ENCODE measurements at regions not wholly inside any gene's neighbourhood (a gene's known extent, or its start where the extent isn't known, plus 50 kb on each side); places are given as distances from the start of the nearest gene placed in this dataset.
"Not testable (repeated sequence)": the region's sequence is repeated elsewhere in the genome, so short reads cannot be mapped to it uniquely, and the experiment has no call there.

DNA sequence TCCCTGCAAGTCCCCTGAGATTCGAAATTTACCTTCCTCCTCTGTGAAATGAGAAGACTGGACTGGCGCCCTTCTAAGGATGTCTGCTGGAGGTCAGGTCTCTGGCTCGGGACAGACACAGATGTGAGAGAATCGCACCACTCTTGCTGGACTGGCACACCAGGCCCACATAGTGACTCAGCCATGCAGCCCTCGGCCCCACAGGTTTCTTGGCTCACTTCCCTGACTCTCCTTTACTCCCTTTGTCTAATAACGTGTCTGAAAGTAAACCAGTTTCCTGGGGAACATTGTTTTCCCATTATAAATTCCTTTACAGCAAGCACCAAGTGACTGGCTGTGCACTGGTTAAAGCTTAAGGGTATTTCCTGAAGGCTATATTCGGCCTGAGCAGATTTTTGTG, 106.7 kb upstream of the PLEKHG1 start:
- Histone ChIP-seq H2AFZ (ENCODE audit: control insufficient read depth, low read length) (peak overlapping the region; percentile 36), H4K20me1 (ENCODE audit: control insufficient read depth, extremely low read depth, insufficient read depth, low read length) (no peaks in the 10 kb centered on the region), H3K9me3 (ENCODE audit: control insufficient read depth, low read depth, low read length) (no peaks in the 10 kb centered on the region), H3K36me3 (ENCODE audit: control insufficient read depth in 2 of 2, extremely low read depth in 1 of 2, insufficient read depth in 2 of 2, low read length in 2 of 2) (no peaks in the 10 kb centered on the region), H3K9ac (ENCODE audit: control insufficient read depth, extremely low read depth, insufficient read depth, low read length) (no peak overlapping the region), H3K4me2 (ENCODE audit: control insufficient read depth, extremely low read depth, insufficient read depth, low read depth, low read length) (peak overlapping the region; percentile 52), H3K4me3 (ENCODE audit: control insufficient read depth in 2 of 3, extremely low read depth in 1 of 3, insufficient read depth in 2 of 3, low read depth in 1 of 3, low read length in 3 of 3) (peak overlapping the region in 2 of 3 experiments; percentile 4 to 16), H3K9me1 (ENCODE audit: control insufficient read depth, extremely low read depth, insufficient read depth, low read length) (no peaks in the 10 kb centered on the region), H3K4me1 (ENCODE audit: control insufficient read depth, extremely low read depth, insufficient read depth, low read length) (peaks cover 34% of the 10 kb centered on the region), H3K79me2 (ENCODE audit: control insufficient read depth, insufficient read depth, low read length) (no peaks in the 10 kb centered on the region), H3K27ac (ENCODE audit: control insufficient read depth, insufficient read depth, low read length) (peak overlapping the region; percentile 68), H3K27me3 (ENCODE audit: control insufficient read depth, extremely low read depth, insufficient read depth, low read length) (no peaks in the 10 kb centered on the region)
- DNase-seq (ENCODE audit: low read depth, low spot score) (peak; percentile 50), FAIRE-seq (no peak)
- dilution Hi-C loops (cut with MboI; ENCODE audit: extremely low pct_ligation_motif_present, low sequenced_read_pairs), result no loop called here
- TF ChIP-seq, protein P1, sequence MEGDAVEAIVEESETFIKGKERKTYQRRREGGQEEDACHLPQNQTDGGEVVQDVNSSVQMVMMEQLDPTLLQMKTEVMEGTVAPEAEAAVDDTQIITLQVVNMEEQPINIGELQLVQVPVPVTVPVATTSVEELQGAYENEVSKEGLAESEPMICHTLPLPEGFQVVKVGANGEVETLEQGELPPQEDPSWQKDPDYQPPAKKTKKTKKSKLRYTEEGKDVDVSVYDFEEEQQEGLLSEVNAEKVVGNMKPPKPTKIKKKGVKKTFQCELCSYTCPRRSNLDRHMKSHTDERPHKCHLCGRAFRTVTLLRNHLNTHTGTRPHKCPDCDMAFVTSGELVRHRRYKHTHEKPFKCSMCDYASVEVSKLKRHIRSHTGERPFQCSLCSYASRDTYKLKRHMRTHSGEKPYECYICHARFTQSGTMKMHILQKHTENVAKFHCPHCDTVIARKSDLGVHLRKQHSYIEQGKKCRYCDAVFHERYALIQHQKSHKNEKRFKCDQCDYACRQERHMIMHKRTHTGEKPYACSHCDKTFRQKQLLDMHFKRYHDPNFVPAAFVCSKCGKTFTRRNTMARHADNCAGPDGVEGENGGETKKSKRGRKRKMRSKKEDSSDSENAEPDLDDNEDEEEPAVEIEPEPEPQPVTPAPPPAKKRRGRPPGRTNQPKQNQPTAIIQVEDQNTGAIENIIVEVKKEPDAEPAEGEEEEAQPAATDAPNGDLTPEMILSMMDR (optimal IDR thresholded peaks at IDR 0.05 in 1 of 3, IDR thresholded peaks at IDR 0.05 in 1 of 3, conservative IDR thresholded peaks at IDR 0.05 in 1 of 3; ENCODE audit: extremely low read depth in 1 of 3, insufficient read depth in 2 of 3, low read length in 3 of 3), result no peak
- no peak for TF ChIP-seq EZH2 (IDR thresholded peaks at IDR 0.05; ENCODE audit: low read length)

DNA sequence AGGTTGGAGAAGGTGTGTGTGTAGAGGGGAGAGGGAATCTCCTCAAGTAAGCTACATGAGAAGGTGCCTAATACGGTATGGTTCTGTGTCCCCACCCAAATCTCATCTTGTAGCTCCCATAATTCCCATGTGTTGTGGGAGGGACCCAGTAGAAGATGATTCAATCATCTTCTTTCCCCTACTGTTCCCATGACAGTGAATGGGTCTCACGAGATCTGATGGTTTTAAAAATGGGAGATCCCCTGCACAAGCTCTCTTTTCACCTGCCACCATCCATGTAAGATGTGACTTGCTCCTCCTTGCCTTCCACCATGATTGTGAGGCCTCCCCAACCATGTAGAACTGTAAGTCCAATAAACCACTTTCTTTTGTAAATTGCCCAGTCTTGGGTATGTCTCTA, 106.1 kb upstream of the PLEKHG1 start:
- H3K4me3 ChIP-seq (ENCODE audit: control insufficient read depth in 2 of 3, extremely low read depth in 1 of 3, insufficient read depth in 2 of 3, low read depth in 1 of 3, low read length in 3 of 3); H3K36me3 ChIP-seq (ENCODE audit: control insufficient read depth in 2 of 2, extremely low read depth in 1 of 2, insufficient read depth in 2 of 2, low read length in 2 of 2); H3K27me3 ChIP-seq (ENCODE audit: control insufficient read depth, extremely low read depth, insufficient read depth, low read length); H3K9me3 ChIP-seq (ENCODE audit: control insufficient read depth, low read depth, low read length); FAIRE-seq; H3K79me2 ChIP-seq (ENCODE audit: control insufficient read depth, insufficient read depth, low read length); H3K9ac ChIP-seq (ENCODE audit: control insufficient read depth, extremely low read depth, insufficient read depth, low read length); dilution Hi-C loops (cut with MboI; ENCODE audit: extremely low pct_ligation_motif_present, low sequenced_read_pairs); DNase-seq (ENCODE audit: low read depth, low spot score); H2AFZ ChIP-seq (ENCODE audit: control insufficient read depth, low read length); H4K20me1 ChIP-seq (ENCODE audit: control insufficient read depth, extremely low read depth, insufficient read depth, low read length); H3K9me1 ChIP-seq (ENCODE audit: control insufficient read depth, extremely low read depth, insufficient read depth, low read length): not testable (repeated sequence)
- peak overlapping the region; percentile 68 for H3K27ac ChIP-seq (ENCODE audit: control insufficient read depth, insufficient read depth, low read length)
- H3K4me2 ChIP-seq (ENCODE audit: control insufficient read depth, extremely low read depth, insufficient read depth, low read depth, low read length), result peak overlapping the region; percentile 13
- peaks cover 34% of the 10 kb centered on the region for H3K4me1 ChIP-seq (ENCODE audit: control insufficient read depth, extremely low read depth, insufficient read depth, low read length)

DNA sequence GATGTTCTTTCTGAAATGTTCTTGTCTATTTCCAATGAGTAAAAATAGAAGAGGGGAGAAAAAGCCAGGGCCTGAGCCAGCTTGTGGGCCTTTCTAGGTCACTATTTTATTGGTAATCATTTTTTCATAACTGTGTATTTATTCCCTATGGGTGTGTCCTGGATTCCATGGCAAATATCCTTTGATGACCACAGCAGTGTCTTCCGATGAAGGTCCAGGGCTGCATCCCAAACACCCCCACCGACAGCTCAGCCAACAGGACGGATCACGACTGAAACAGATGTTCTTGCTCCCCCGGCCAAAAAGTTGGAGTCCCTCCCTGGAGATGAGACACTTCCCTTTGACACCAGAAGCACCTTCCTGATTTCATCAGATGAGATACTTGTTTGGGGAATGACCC, 105.4 kb upstream of the PLEKHG1 start:
- no peak for FAIRE-seq
- Histone ChIP-seq H3K9me3 (ENCODE audit: control insufficient read depth, low read depth, low read length) (no peaks in the 10 kb centered on the region), H3K27me3 (ENCODE audit: control insufficient read depth, extremely low read depth, insufficient read depth, low read length) (no peaks in the 10 kb centered on the region)

More for the DNA sequence above, 105.4 kb upstream of the PLEKHG1 start:
- Histone ChIP-seq H3K9ac (ENCODE audit: control insufficient read depth, extremely low read depth, insufficient read depth, low read length) (no peak overlapping the region), H3K36me3 (ENCODE audit: control insufficient read depth in 2 of 2, extremely low read depth in 1 of 2, insufficient read depth in 2 of 2, low read length in 2 of 2) (no peaks in the 10 kb centered on the region), H3K4me3 (ENCODE audit: control insufficient read depth in 2 of 3, extremely low read depth in 1 of 3, insufficient read depth in 2 of 3, low read depth in 1 of 3, low read length in 3 of 3) (no peak overlapping the region), H2AFZ (ENCODE audit: control insufficient read depth, low read length) (no peak overlapping the region), H3K4me1 (ENCODE audit: control insufficient read depth, extremely low read depth, insufficient read depth, low read length) (peaks cover 34% of the 10 kb centered on the region), H3K79me2 (ENCODE audit: control insufficient read depth, insufficient read depth, low read length) (no peaks in the 10 kb centered on the region), H3K9me1 (ENCODE audit: control insufficient read depth, extremely low read depth, insufficient read depth, low read length) (no peaks in the 10 kb centered on the region), H3K27ac (ENCODE audit: control insufficient read depth, insufficient read depth, low read length) (no peak overlapping the region), H3K4me2 (ENCODE audit: control insufficient read depth, extremely low read depth, insufficient read depth, low read depth, low read length) (no peak overlapping the region), H4K20me1 (ENCODE audit: control insufficient read depth, extremely low read depth, insufficient read depth, low read length) (no peaks in the 10 kb centered on the region)
- no peak for TF ChIP-seq EZH2 (IDR thresholded peaks at IDR 0.05; ENCODE audit: low read length)
- dilution Hi-C loops (cut with MboI; ENCODE audit: extremely low pct_ligation_motif_present, low sequenced_read_pairs), result no loop called here
- DNase-seq (ENCODE audit: low read depth, low spot score), result no peak

Data from keratinocyte (primary cell).